ENCODE measurements at regions not wholly inside any gene's neighbourhood (a gene's known extent, or its start where the extent isn't known, plus 50 kb on each side); places are given as distances from the start of the nearest gene placed in this dataset.

DNA sequence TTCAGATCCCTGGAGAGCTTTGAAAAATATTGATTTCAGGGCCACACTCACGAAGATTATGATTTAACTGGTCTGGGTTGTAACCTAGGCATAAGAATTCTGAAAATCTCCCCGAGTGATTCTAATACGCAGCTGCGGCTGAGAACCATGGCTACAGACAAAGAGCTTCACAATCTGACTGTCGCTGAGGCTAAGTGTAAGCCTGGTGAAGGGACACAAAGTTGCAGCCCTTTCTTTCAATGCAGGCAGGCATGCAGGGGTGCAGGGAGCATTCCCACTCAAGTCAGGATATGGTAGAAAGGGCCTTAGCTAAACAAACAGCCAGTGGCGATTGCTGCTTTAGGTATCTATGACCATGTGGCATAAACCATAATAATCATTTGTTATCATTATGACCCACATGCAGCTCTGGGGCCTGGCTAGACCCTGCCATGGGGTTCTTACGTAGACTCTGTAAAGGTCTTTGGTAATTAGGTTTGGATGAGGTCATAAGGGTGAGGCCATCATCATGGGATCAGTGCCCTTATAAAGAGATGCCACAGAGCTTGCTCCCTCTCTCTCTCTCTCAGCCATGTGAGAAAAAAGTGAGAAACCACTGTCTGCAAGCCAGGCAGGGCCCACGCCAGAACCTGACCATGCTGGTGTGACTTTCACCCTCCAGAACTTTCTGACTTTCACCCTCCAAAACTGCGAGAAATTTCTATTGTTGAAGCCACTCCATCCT is 88.4 kb upstream of the LANCL2 start:
- DNase-seq (ENCODE audit: insufficient read length, low spot score) (no peak), FAIRE-seq (no peak)
- TF ChIP-seq POLR2A (IDR thresholded peaks at IDR 0.05; ENCODE audit: low read depth, low read length) = no peak

DNA sequence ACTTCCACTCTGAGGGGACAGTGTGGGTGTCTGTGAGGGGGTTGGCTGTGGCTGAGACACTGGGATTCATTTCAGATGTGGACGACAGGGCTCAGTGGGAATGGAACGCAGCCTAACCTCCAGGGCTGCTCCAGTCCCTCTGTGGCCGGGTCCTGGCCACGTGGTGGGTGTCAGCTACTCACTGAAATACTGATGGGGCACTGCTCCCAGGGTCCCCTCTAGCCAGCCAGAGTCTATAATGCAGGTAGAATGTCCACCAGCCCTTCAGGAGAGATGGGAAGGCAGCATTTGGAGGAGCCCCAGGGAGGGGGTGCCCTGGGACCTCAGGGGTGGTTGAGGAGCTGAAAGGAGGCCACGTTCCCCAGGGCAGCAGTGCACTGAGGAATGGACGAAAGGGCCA is 87.2 kb upstream of the LANCL2 start:
- FAIRE-seq (no peak), DNase-seq (ENCODE audit: insufficient read length, low spot score) (no peak)
- no peak for TF ChIP-seq TAF1 (IDR thresholded peaks at IDR 0.05; ENCODE audit: low read depth, low read length)
- TF ChIP-seq POLR2AphosphoS5 (IDR thresholded peaks at IDR 0.05; ENCODE audit: low read depth, low read length) = no peak
- no peak for TF ChIP-seq POU2F2 (IDR thresholded peaks at IDR 0.05; ENCODE audit: low read depth, low read length)
- no peak for TF ChIP-seq PAX5 (IDR thresholded peaks at IDR 0.05; ENCODE audit: insufficient read depth, low read length, severe bottlenecking)
- no peak for TF ChIP-seq POLR2A (IDR thresholded peaks at IDR 0.05; ENCODE audit: low read depth, low read length)
- TF ChIP-seq SPI1 (IDR thresholded peaks at IDR 0.05; ENCODE audit: low read depth, low read length) = no peak

DNA sequence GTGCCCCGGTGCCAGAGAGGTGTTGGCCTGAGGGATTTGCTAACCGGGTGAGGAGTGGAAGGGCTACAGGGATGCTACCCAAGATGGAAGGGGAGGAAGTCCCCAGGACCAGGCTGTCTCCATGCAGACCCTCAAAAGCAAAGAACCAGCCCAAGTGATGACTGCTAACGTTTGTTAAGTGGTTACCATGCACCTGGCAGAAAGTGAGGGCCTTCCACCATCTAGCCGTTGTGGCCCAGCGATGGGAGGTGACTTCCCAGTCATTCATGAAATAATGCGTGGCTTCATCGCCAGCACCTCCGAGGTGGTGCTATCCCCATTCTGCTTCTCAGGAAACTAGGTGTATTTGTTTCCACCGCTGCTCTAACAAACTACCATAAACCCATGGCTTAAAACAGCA is 86.8 kb upstream of the LANCL2 start:
- DNase-seq (ENCODE audit: insufficient read length, low spot score) (no peak), FAIRE-seq (no peak)
- TF ChIP-seq POLR2A (IDR thresholded peaks at IDR 0.05; ENCODE audit: low read depth, low read length) = no peak
- no peak for TF ChIP-seq SPI1 (IDR thresholded peaks at IDR 0.05; ENCODE audit: low read depth, low read length)
- TF ChIP-seq POLR2AphosphoS5 (IDR thresholded peaks at IDR 0.05; ENCODE audit: low read depth, low read length) = no peak
- no peak for TF ChIP-seq POU2F2 (IDR thresholded peaks at IDR 0.05; ENCODE audit: low read depth, low read length)
- no peak for TF ChIP-seq TAF1 (IDR thresholded peaks at IDR 0.05; ENCODE audit: low read depth, low read length)
- TF ChIP-seq PAX5 (IDR thresholded peaks at IDR 0.05; ENCODE audit: insufficient read depth, low read length, severe bottlenecking) = no peak

DNA sequence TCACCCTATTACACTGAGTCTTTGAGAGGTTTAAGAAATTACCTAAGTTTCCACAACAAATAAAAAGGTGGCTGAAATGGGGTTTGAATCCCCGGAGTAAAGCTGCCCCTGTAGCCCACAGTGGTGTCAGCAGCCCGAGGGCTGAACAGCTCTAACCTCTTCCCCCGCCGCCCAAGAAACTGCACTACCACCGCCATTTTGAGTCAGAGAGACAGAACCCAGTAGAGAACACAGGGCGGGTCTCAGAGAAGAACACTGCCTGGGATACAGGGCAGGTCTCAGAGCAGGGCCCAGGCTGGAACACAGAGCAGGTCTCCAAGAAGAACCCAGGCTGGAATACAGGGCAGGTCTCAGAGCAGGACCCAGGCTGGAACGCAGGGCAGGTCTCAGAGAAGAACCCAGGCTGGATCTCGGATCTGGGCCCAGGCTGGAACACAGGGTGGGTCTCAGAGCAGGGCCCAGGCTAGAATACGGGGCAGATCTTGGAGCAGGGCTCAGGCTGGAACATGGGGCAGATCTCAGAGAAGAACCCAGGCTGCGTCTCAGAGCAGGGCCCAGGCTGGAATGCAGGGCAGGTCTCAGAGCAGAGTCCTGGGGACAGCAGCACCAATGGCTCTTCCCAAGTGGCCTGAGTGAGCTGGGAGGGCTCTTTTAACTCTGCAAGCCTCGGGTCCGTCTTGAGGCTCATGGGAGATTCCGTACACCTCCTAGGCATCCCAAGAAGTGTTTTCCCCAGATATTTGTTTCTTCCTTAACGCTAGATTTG is 85.9 kb upstream of the LANCL2 start:
- no peak for FAIRE-seq
- no peak for DNase-seq (ENCODE audit: insufficient read length, low spot score)
- TF ChIP-seq POU2F2 (IDR thresholded peaks at IDR 0.05; ENCODE audit: low read depth, low read length) (no peak), POLR2A (IDR thresholded peaks at IDR 0.05; ENCODE audit: low read depth, low read length) (no peak), TAF1 (IDR thresholded peaks at IDR 0.05; ENCODE audit: low read depth, low read length) (no peak), PAX5 (IDR thresholded peaks at IDR 0.05; ENCODE audit: insufficient read depth, low read length, severe bottlenecking) (no peak)

DNA sequence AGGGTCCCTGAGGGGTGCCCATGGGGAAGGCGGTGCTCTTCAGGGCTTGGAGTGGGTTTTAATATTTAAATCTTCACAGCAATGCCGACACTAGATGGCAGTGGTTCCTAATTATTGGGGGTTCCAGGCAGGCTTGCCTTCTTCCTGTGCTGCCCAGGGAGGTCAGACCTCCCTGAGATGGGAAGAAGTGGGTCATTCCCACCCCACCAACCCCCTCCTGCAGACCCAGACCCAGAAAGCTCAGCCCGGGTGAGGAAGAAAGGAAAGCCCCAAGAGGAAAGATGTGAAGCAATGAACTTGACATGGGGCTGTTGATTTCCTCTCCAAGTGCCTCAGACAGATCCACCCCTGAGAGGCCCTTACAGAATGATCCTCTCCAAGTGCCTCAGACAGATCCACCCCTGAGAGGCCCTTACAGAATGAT is 85.1 kb upstream of the LANCL2 start:
- DNase-seq (ENCODE audit: insufficient read length, low spot score) (peak; percentile 43), FAIRE-seq (peak; percentile 57)
- TF ChIP-seq POU2F2 (IDR thresholded peaks at IDR 0.05; ENCODE audit: low read depth, low read length) (peak; percentile 14; the same call in 1 of the 2 replicates), PAX5 (IDR thresholded peaks at IDR 0.05; ENCODE audit: insufficient read depth, low read length, severe bottlenecking) (no peak)

DNA sequence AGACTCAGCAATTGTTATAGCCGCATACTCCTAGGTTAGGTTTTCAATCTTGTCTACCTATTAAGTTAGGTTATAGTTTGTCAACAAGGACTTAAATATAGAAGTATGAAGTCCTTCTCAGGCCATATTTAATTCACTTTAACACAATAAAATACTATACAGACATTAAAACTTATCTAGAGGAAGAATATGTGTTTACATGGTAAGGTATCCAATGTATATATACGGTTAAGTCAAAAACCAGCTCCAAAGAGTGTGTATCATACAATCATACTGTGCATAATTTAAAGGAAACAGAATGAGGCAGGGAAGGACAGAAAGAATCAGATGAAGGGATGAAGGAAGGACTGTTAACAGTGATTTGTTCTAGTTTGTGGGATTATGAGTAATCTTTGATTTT is 79.5 kb upstream of the LANCL2 start:
- TF ChIP-seq PAX5 (IDR thresholded peaks at IDR 0.05; ENCODE audit: insufficient read depth, low read length, severe bottlenecking) (no peak), SPI1 (IDR thresholded peaks at IDR 0.05; ENCODE audit: low read depth, low read length) (no peak), TAF1 (IDR thresholded peaks at IDR 0.05; ENCODE audit: low read depth, low read length) (no peak), POLR2AphosphoS5 (IDR thresholded peaks at IDR 0.05; ENCODE audit: low read depth, low read length) (no peak), POU2F2 (IDR thresholded peaks at IDR 0.05; ENCODE audit: low read depth, low read length) (no peak), POLR2A (IDR thresholded peaks at IDR 0.05; ENCODE audit: low read depth, low read length) (no peak)
- no peak for DNase-seq (ENCODE audit: insufficient read length, low spot score)
- FAIRE-seq = no peak

DNA sequence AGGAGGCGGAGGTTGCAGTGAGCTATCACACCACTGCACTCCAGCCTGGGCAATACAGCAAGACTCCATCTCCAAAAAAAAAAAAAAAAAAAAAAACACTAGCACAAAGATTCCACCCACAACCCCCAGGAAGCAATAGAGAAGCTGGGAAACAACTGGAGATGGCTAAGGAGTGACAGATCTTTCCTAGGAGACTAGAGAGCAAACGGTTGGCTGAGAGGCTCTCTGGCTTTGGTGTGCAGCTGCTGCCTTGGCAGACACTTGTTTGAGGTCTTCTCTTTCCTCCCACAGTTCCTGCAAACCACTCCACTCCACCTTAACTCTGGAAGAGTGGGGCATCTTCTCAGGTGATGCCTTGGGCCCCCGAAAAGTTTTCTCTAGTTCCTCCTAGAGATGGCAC is 78.5 kb upstream of the LANCL2 start:
- DNase-seq (ENCODE audit: insufficient read length, low spot score) (no peak), FAIRE-seq (no peak)
- no peak for TF ChIP-seq TAF1 (IDR thresholded peaks at IDR 0.05; ENCODE audit: low read depth, low read length)
- TF ChIP-seq SPI1 (IDR thresholded peaks at IDR 0.05; ENCODE audit: low read depth, low read length) = no peak
- no peak for TF ChIP-seq PAX5 (IDR thresholded peaks at IDR 0.05; ENCODE audit: insufficient read depth, low read length, severe bottlenecking)
- TF ChIP-seq POLR2A (IDR thresholded peaks at IDR 0.05; ENCODE audit: low read depth, low read length) = no peak
- TF ChIP-seq POLR2AphosphoS5 (IDR thresholded peaks at IDR 0.05; ENCODE audit: low read depth, low read length) = no peak
- TF ChIP-seq POU2F2 (IDR thresholded peaks at IDR 0.05; ENCODE audit: low read depth, low read length) = no peak

DNA sequence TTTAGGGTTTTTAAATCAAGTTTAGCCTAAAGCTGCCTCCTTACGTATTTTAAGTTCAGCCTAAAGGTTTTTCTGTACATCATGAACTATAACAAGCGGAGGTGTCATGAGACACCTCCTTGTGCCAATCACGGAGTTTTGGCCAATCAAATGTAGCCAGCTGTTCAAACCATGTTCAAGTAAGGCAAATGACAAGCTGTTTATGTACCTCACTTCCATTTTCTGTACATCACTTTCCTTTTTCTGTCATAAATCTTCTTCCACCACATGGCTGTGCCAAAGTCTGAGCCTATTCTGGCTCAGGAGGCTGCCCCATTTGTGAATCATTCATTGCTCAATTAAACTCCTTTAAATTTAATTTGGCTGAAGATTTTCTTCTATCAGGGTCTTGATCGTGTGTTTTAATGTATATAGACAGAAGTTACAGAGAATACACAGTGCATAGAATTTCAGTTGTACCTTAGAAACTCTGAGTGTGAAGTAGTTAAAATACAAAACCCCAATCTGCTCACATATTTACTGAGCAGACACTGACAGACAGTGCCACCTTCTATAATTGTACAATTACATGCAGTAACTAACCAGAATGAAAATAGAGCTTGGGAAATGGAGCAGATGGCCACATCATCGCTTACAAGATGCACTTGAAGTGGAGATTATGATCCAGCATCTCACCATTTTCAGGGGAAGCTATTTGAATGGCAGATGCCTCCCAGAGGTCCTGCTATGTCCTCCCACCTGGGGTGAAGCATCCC is 76.9 kb upstream of the LANCL2 start:
- TF ChIP-seq SPI1 (IDR thresholded peaks at IDR 0.05; ENCODE audit: low read depth, low read length) = no peak
- DNase-seq (ENCODE audit: insufficient read length, low spot score) (no peak), FAIRE-seq (no peak)

DNA sequence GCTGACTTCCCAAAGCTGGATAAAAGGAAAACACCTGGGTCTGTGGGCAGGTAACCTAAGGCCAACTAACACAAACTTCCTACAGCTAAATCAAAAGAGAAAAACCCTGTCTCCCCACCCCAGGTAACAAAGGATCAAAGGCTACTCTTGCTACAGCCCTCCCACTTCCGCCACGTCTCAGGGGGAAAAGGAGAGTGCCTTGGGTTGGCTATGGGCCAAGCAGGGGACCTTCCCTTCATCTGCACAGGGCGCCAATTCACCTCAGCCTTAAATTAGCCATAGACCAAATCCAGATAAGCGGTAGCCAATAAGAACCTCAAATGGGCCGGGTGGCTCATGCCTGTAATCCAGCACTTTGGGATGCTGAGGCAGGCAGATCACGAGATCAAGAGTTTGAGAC is 69.1 kb upstream of the LANCL2 start:
- TF ChIP-seq TAF1 (IDR thresholded peaks at IDR 0.05; ENCODE audit: low read depth, low read length) (no peak), POU2F2 (IDR thresholded peaks at IDR 0.05; ENCODE audit: low read depth, low read length) (no peak), POLR2A (IDR thresholded peaks at IDR 0.05; ENCODE audit: low read depth, low read length) (no peak), SPI1 (IDR thresholded peaks at IDR 0.05; ENCODE audit: low read depth, low read length) (no peak), POLR2AphosphoS5 (IDR thresholded peaks at IDR 0.05; ENCODE audit: low read depth, low read length) (no peak), PAX5 (IDR thresholded peaks at IDR 0.05; ENCODE audit: insufficient read depth, low read length, severe bottlenecking) (no peak)
- DNase-seq (ENCODE audit: insufficient read length, low spot score) = no peak
- FAIRE-seq = no peak
